Endothelial cell of umbilical vein (primary cell): ENCODE measurements at regions not wholly inside any gene's neighbourhood (a gene's known extent, or its start where the extent isn't known, plus 50 kb on each side); places are given as distances from the start of the nearest gene placed in this dataset.

ENCODE experiments used
- BruUV-seq: library from RNA; stranded (reverse); fragments of 400-500 nt; replicated peaks from 2 replicates; lab custom pipeline; 2021; lab: Mats Ljungman, UMichigan
- CTCF ChIA-PET: fragments of 300-600, 350-600 bp; sonication (Branson Sonifier 250); formaldehyde crosslinking; loops from one replicate; lab custom pipeline; 2021; ENCODE audit warnings: antibody characterized with exemption, inconsistent platforms; lab: Charles Lee
- POLR2A ChIA-PET: fragments of 300-600, 350-600 bp; sonication (Branson Sonifier 250); formaldehyde crosslinking; loops from one replicate; lab custom pipeline; 2021; ENCODE audit warnings: antibody characterized with exemption, inconsistent platforms; lab: Charles Lee
- DNase-seq: peaks from one replicate; pipeline ENCODE4 v3.0.0-alpha.2; 2011; ENCODE audit warnings: low read depth, low spot score
- FAIRE-seq: peaks from 2 replicates; lab custom pipeline; 2011; peaks lifted over from hg19 to GRCh38; lab: Jason Lieb, UNC
- H2AFZ ChIP-seq: 2 replicates; pipeline ENCODE4 v1.6.0; 2012; ENCODE audit warnings: low read depth, low read length, control low read depth, inconsistent platforms
- H3K27ac ChIP-seq: 2 replicates; pipeline ENCODE4 v1.5.1; 2011; ENCODE audit warnings: low read depth, mild to moderate bottlenecking, control low read depth, low read length, moderate library complexity; ENCODE audit not compliant: insufficient read depth
- H3K27me3 ChIP-seq, 2 experiments: 2 replicates each; pipeline versions ENCODE4 v1.6.0 to v1.6.1; 2011; ENCODE audit warnings: low read length in 2 of 2, mixed read lengths in 1 of 2; ENCODE audit not compliant: control insufficient read depth in 2 of 2, insufficient read depth in 2 of 2
- H3K36me3 ChIP-seq, 2 experiments: 2 replicates in 1 of 2; 3 replicates in 1 of 2; pipeline ENCODE4 v1.5.1; 2011; ENCODE audit warnings: low read length in 2 of 2, mild to moderate bottlenecking in 1 of 2, moderate library complexity in 1 of 2; ENCODE audit not compliant: control insufficient read depth in 2 of 2, insufficient read depth in 2 of 2; ENCODE audit errors: extremely low read depth in 1 of 2
- H3K4me1 ChIP-seq: 3 replicates; pipeline ENCODE4 v1.5.1; 2011; ENCODE audit warnings: mild to moderate bottlenecking, low read length; ENCODE audit not compliant: control insufficient read depth, insufficient read depth; ENCODE audit errors: extremely low read depth
- H3K4me2 ChIP-seq: 2 replicates; pipeline ENCODE4 v1.6.1; 2011; ENCODE audit warnings: low read length, control low read depth, mixed read lengths; ENCODE audit not compliant: insufficient read depth
- H3K4me3 ChIP-seq, 3 experiments: fragments of 200-600 bp in 1 of 3; sonication (generic), shearing (Covaris generic) in 1 of 3; replicated peaks in 1 of 3; 2 replicates each; pipeline ENCODE4 v1.5.1; 2011 to 2016; ENCODE audit warnings: control low read depth in 3 of 3, low read length in 3 of 3, mild to moderate bottlenecking in 2 of 3, inconsistent platforms in 1 of 3, low read depth in 1 of 3, moderate library complexity in 1 of 3; ENCODE audit not compliant: insufficient read depth in 1 of 3
- H3K79me2 ChIP-seq: 2 replicates; pipeline ENCODE4 v1.6.0; 2012; ENCODE audit warnings: low read length, inconsistent platforms; ENCODE audit not compliant: control insufficient read depth, insufficient read depth
- H3K9ac ChIP-seq: replicated peaks from 2 replicates; pipeline ENCODE3; 2011; ENCODE audit warnings: low read length, control low read depth; ENCODE audit not compliant: insufficient read depth; ENCODE audit errors: extremely low read depth
- H3K9me1 ChIP-seq: replicated peaks from 3 replicates; pipeline ENCODE4 v1.6.0; 2011; ENCODE audit warnings: mild to moderate bottlenecking, low read length; ENCODE audit not compliant: control insufficient read depth, insufficient read depth; ENCODE audit errors: extremely low read depth
- H3K9me3 ChIP-seq: replicated peaks from 2 replicates; pipeline ENCODE4 v1.5.1; 2012; ENCODE audit warnings: low read length, inconsistent platforms; ENCODE audit not compliant: control insufficient read depth, insufficient read depth
- H4K20me1 ChIP-seq: replicated peaks from 2 replicates; pipeline ENCODE3; 2011; ENCODE audit warnings: mild to moderate bottlenecking, low read length; ENCODE audit not compliant: control insufficient read depth, insufficient read depth; ENCODE audit errors: extremely low read depth
- CTCF ChIP-seq, 2 donors: IDR thresholded peaks; 1 replicate in 1 of 2; 2 replicates in 1 of 2; pipeline ENCODE4 v1.5.1; 2011; ENCODE audit warnings: low read length in 2 of 2, mild to moderate bottlenecking in 2 of 2, moderate library complexity in 2 of 2, control low read depth in 1 of 2, inconsistent platforms in 1 of 2, low read depth in 1 of 2; ENCODE audit not compliant: insufficient read depth in 1 of 2; ENCODE audit errors: extremely low read depth in 1 of 2
- EZH2 ChIP-seq: IDR thresholded peaks from 2 replicates; pipeline ENCODE4 v1.6.1; 2012; ENCODE audit warnings: borderline replicate concordance, low read depth, mild to moderate bottlenecking, moderate library complexity, low read length, inconsistent platforms; ENCODE audit not compliant: severe bottlenecking
- FOS ChIP-seq: IDR thresholded peaks from 2 replicates; pipeline ENCODE4 v1.6.1; 2011; ENCODE audit warnings: mild to moderate bottlenecking, low read length, moderate library complexity, borderline replicate concordance; ENCODE audit not compliant: insufficient read depth
- GATA2 ChIP-seq: IDR thresholded peaks from 2 replicates; pipeline ENCODE4 v1.7.0; 2011; ENCODE audit warnings: low read depth, mild to moderate bottlenecking, moderate library complexity, mixed read lengths, low read length; ENCODE audit not compliant: insufficient read length, insufficient read depth
- JUN ChIP-seq: IDR thresholded peaks from 2 replicates; pipeline ENCODE4 v1.6.1; 2011; ENCODE audit warnings: borderline replicate concordance, low read depth; ENCODE audit not compliant: insufficient read length, insufficient read depth
- MAX ChIP-seq: IDR thresholded peaks from 2 replicates; pipeline ENCODE4 v1.6.1; 2011; ENCODE audit not compliant: insufficient read depth, insufficient read length
- MYC ChIP-seq: IDR thresholded peaks from one replicate; pipeline ENCODE4 v1.6.1; 2011; ENCODE audit warnings: mild to moderate bottlenecking, low read depth, low read length
- POLR2A ChIP-seq: IDR thresholded peaks from 2 replicates; pipeline ENCODE4 v1.6.1; 2012; ENCODE audit warnings: low read depth, mild to moderate bottlenecking, control low read depth, low read length
- POLR2AphosphoS5 ChIP-seq: IDR thresholded peaks from 2 replicates; pipeline ENCODE4 v1.6.1; 2012; ENCODE audit warnings: low read depth, mild to moderate bottlenecking, control low read depth, low read length, moderate library complexity; ENCODE audit not compliant: insufficient read depth
- dilution Hi-C: fragments of 300-500 bp; cut with MboI; formaldehyde crosslinking; loops from one replicate; pipeline ENCODE4 v1.15.0; 2019; ENCODE audit warnings: low sequenced_read_pairs; ENCODE audit not compliant: extremely low pct_ligation_motif_present
- intact Hi-C: fragments of 100-400 bp; cut with micrococcal nuclease; formaldehyde crosslinking; loops from one replicate; pipeline ENCODE4 v1.10.0; 2022

- DNase-seq = no peak
- FAIRE-seq = no peak
- Histone ChIP-seq H3K27ac (no peak overlapping the region), H3K4me1 (no peaks in the 10 kb centered on the region), H3K4me2 (no peak overlapping the region), H3K79me2 (no peaks in the 10 kb centered on the region), H3K36me3 (no peaks in the 10 kb centered on the region), H3K9ac (no peak overlapping the region), H2AFZ (no peak overlapping the region), H3K4me3 (no peak overlapping the region), H3K27me3 (peaks cover 18 to 27% of the 10 kb centered on the region in 2 experiments), H4K20me1 (no peaks in the 10 kb centered on the region), H3K9me3 (no peaks in the 10 kb centered on the region), H3K9me1 (no peaks in the 10 kb centered on the region)
- intact Hi-C loops = no loop called here
- TF ChIP-seq POLR2A (no peak), FOS (no peak), CTCF (IDR thresholded peaks at IDR 0.05; ENCODE audit: extremely low read depth in 1 of 2, insufficient read depth in 1 of 2, low read depth in 1 of 2, low read length in 2 of 2) (no peak), JUN (no peak), POLR2AphosphoS5 (no peak), MYC (no peak), MAX (no peak), EZH2 (no peak), GATA2 (no peak)
- dilution Hi-C loops = loop anchor here (25.0 kb wide), 1 partner anchor 407 kb away; no protein-coding TSS in a partner anchor
- POLR2A ChIA-PET = no interaction called here
- CTCF ChIA-PET = interaction anchor here (1.0 to 1.6 kb wide), 2 partner anchors 9 to 13 kb away, joined by 3 to 4 read pairs; no protein-coding TSS in a partner anchor
- BruUV-seq = no TSS peak
Measured at GRCh38 chr12:30830751-30831150, 76.0 kb upstream of the CAPRIN2 start.
